GM18517 (cell line): ENCODE measurements at regions not wholly inside any gene's neighbourhood (a gene's known extent, or its start where the extent isn't known, plus 50 kb on each side); places are given as distances from the start of the nearest gene placed in this dataset.
"Not testable (repeated sequence)": the region's sequence is repeated elsewhere in the genome, so short reads cannot be mapped to it uniquely, and the experiment has no call there.

Experiments
- ATAC-seq: cut with Tn5 transposase; IDR thresholded peaks from one replicate; pipeline ENCODE4 v1.9.1; 2021; ENCODE audit warnings: mild to moderate bottlenecking, moderate library complexity; ENCODE audit not compliant: unreplicated experiment

DNA sequence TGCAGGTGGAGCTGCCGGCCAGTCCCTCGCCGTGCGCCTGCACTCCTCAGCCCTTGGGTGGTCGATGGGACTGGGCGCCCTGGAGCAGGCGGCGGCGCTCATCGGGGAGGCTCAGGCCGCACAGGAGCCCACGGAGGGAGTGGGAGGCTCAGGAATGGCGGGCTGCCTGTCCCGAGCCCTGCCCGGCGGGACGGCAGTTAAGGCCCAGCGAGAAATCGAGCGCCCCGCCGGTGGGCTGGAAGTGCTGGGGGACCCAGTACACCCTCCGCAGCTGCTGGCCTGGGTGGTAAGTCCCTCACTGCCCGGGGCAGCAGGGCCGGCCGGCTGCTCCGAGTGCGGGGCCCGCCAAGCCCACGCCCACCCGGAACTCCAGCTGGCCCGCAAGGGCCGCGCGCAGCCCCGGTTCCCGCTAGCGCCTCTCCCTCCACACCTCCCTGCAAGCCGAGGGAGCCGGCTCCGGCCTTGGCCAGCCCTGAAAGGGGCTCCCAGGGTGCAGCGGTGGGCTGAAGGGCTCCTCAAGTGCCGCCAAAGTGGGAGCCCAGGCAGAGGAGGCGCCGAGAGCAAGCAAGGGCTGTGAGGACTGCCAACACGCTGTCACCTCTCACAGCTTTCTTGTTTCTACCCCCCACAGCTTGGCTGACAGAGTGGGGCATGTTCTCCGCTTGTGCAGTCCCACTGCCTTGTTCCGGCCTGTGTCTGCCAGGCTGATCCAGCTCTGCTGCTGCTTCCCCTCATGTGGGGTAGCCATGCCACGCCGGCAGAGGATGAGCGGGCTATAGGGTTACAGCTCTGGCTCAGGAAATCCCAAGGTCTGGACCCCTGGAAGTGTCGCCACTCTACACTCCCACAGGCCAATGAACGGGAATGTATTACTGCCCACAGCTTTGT, 886.7 kb downstream of the FAT4 start:
- not testable (repeated sequence) for ATAC-seq

DNA sequence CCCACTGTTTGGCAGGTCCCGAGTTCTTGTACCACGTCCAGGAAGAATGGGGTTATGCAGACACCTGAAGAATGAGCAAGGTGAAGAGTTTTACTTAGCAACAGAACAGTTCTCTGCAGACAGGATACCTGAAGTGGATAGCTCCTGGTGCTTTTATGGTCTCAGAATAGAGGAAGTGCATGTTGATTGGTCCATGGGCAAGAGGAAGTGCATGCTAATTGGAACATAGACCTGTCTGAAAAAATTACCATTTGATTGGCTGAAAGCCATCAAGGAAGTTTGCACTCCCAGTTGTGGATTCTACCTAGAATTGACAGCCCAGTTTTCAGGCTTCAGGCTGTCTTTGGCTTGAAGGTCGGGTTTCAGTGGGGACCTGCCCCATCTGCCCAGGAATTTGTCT, 887.5 kb downstream of the FAT4 start:
- no peak for ATAC-seq

DNA sequence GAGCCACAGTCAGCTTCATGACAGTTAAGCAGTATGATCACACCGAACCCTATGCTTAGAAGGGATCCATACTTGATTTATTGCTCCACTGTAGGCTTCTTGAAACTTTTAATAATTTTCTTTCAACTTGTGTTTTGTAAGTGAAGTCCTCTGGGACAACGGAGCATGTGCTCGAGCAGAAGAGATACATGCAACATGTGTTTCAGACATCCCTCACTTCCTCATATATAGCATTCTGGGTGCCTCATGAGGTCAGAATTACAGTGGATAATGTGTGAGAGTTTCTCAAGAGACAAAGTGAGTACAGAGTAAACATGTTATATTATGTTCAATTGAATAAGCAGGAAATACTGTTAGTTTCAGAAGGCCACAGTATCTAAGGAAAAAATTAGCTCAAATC, 893.2 kb downstream of the FAT4 start:
- ATAC-seq: no peak

DNA sequence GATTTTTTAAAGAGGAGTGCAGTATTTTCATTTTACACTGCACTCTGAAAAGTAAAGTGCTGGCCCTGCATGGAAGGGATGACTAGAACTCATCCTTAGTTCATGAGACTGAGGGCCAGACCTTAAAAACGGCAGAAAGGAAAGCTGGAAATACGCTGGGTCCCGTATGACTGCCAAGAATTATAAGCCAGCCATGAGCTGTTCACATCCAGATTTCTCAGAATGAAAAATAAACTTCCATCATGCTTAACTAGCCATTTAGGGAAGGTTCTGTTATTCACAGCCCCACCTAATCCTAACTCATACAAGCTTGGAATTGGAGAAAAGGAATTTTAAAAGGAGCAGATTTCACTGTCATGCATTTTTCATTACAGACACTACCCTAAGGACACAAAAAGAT, 894.4 kb downstream of the FAT4 start:
- no peak for ATAC-seq

DNA sequence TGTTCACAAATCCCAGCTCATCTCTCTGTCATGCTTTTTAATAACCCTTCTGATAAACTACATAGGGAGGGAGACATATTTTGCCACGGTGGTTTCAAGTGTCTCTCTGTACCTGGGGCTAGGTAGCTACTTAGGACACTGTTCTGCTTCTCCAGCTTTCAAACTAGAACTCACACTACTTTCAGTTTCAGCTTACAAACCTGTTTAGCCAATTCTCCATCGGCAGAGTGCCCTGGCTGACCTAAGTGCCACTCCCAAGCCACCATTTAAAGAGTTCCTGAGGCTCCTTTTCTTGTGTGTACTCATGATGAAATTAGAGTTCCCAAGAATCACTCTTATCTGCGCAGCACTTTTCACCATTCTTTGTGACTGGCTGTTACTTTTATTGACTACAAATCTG, 899.2 kb downstream of the FAT4 start:
- ATAC-seq: no peak

DNA sequence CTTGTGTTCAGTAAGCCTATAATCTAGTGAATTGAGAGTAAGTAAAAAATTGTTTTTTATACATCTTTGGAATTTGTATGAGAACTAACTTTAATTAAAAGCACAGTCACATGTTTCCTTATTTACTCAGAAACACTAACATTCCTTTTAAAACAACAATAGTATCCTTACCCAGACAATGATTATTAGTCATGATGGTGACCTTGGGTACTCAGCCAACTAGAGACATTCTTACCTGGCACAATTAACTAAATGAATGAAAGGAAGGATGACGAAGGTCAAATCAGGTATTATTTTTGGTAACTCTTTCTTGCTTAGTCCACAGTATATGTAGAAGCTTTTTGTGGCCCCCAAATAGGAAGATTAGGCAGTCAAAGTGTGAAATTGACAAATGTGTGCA, 901.0 kb downstream of the FAT4 start:
- no peak for ATAC-seq

DNA sequence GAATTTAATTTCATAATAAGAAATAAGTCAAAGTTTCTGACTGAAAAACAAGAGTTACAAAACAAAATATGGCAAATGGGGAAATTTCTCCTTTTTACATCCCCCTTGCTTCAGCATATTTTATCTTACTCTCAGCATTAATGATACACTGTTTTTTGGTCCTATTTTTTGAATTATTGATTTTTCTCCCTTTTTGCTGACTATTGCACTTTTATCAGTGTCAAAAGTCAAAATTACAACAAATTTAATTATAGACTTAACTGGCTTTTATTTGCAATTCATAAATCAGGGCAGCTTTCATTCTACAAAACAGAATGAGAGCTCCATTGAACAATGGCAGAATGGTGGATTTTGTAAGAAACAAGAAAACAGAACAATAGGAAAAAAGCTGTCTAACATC, 901.9 kb downstream of the FAT4 start:
- ATAC-seq: no peak

DNA sequence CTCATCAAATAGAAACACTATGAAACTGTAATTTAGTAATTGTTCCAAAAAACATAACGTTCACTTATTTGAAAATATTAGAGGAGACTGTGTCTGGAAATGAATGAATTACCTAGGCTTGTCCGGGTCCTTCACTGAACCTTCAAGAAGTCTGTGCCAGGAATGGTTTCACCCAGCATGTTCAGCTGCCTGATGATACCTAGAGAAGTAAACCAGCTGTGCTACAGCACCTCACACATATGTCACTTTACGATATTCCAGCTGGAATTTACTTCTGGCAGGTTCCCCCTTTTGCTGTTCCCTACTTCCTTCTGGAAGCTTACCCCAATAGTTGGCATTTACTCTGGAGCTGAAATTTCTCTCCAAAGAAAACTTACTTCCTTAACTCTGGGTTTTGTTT, 906.5 kb downstream of the FAT4 start:
- ATAC-seq: no peak

DNA sequence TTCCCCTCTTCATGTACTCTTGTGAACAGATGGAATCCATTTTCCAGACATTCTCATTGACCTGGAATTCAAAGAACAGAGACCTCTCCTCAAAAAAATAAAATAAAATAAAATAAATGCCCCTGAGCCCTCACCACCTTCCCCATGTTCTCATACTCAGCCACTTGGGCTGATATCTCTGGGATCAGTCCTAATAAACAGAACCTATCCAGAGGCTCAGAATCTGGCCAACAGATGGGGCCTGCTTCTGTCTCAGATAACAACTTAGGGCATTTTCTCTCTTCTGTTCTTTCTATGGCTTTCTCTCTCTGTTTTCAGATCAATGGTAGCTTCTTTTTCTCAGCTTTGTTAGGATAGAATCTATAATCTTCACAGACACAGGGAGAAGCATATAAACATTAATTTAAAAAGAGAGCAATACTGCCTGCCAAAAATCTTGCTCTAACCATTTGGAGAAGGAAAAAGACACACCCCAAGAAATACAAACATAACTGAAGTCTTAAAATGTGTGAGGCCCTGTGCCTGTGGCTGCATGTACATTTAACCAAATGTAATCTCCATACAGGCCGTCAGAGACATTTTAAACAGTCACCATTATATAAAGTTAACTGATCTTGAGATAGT, 907.1 kb downstream of the FAT4 start:
- ATAC-seq: no peak

DNA sequence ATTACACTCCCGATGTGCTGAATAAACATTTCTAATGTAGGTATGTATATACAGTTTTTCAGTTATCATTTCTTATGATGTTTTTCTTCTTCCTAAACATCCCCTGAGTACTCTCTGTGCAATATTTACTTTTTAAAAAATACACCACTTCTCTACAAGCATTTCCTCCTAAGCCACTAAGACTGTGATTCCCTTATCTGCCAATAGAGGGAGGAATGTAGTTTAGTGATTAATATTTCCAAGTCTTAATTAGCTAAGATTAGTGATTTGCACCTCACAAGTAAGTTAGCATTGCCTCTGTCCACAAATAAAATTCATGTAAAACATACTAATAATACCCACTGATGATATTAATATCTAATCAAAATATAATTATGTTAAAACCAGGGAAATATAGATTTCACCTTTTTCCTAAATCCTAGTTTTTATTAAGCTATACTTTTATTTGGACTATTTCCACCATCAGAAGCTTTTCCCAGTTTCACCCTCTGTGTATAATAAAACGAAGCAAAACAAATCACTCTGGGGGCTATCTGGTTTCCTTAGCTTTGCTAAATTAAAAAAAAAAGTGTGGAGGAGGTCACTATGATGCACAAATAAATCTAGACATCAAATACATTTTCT, 909.1 kb downstream of the FAT4 start:
- ATAC-seq: no peak

DNA sequence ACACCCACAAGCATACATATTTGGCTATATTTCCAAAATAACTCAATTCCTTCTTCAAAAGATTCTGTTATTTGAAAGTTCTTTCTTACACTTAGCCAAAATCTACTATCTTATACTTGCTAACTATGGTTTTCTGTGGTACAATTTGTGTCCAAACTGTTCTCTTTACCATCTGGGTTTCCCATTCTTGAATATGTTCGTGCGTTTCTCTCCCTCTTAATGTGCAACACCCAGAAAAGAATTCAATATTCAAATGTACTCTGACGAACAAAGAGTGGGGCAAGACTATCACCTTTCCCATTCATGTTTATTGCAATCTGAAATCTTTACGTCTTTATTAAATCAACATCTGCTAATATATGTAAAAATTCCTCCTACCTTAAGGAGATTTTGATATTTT, 912.7 kb downstream of the FAT4 start:
- ATAC-seq: no peak

DNA sequence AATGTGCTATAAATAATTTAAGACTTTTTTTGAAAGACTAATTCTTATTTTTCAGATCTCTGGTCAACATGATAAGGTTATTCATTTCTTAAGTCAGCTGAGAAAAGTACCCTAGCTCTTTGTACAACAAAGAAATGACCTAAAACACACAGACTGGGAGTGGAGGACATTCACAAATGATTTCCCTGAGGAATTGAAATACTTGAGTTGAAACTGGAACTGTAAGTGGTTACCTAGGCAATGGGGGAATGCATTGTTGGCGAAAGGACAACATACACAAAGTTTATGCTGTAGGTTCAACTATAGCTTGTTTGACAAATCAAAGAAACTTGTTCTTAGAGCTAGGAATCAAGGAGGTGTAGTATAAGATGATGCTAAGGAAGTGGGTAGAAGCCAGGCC, 915.5 kb downstream of the FAT4 start:
- ATAC-seq: no peak

DNA sequence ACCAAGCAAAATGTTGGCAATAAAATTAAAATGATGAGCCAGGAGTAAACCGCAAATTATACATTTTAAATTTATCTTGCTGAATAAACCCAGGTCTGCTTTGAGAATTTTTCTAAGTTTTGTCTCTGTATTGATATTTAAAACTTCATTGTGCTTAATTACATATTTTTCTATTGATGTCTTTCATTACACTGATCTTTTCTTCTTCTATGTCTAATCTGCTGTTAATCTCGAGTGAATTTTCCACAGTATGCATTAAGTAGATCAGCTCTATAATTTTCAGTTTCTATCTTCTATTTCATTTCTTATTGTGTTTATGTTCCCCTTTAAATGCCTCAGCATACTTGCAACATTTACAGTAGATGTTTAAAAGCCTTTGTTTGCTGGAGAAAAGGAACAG, 918.7 kb downstream of the FAT4 start:
- no peak for ATAC-seq

DNA sequence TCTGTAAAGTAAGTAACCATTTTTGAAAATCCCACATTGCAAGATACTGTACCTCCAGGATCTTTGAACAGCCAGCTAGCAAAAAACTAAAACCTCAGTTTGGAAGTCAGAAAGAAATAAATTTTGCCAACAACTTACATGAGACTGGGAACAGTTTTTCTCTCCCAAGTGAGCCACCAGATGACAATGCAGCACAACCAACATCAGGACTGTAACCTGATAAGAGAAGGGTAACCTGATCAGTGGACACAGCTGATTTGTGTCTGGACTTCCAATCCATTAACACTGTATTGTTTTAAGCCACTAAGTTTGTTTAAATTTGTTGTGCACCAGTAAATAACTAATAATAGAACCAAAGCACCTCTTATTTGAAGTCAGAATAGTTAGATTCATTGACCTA, 923.3 kb downstream of the FAT4 start:
- no peak for ATAC-seq

DNA sequence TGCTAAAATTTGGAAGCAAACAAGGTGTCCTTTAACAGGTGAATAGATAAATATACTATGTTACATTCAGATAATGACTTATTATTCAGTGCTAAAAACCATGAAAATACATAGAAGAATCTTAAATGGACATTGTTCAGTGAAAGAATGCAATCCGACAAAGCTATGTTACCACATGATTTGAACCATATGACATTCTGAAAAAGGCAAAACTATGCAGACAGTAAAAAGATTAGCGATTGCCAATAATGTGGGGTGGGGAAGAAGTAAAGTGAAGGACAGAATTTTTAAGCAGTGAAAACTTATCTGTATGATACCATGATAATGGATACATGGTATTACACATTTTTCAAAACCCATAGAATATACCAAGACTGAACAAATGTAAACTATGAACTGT, 926.9 kb downstream of the FAT4 start:
- no peak for ATAC-seq

DNA sequence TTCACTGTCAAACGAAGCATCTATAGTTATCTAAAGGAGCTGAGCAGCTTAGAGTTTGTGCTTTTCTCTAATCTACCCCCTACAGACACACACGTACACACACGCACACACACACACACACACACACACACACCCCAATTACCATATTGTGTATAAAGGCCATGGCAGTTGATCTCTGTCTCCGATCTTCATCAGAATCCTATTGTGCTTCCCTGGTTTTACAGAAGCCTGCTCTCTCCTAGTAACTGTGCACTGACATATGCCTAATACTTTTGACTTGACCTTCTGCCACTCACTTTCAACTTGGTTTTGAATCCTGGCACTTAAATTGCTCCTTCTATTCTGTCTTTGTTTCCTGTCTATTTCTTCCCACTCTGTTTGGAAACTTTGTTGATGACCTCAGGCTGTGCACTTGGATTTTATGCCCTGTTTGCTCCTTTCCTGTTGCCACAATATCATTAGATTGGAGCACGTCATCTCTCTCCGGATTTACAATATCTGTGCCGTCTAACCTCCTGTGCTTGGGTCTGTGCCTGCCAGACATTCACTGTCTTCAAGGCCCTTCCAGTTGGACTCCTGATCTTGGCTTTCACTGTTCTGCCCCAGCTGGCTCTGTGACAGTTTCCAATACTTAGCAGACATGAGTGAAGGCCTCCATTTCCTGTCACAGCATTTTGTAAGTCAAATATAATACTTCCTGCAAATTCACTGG, 928.1 kb downstream of the FAT4 start:
- ATAC-seq: no peak

DNA sequence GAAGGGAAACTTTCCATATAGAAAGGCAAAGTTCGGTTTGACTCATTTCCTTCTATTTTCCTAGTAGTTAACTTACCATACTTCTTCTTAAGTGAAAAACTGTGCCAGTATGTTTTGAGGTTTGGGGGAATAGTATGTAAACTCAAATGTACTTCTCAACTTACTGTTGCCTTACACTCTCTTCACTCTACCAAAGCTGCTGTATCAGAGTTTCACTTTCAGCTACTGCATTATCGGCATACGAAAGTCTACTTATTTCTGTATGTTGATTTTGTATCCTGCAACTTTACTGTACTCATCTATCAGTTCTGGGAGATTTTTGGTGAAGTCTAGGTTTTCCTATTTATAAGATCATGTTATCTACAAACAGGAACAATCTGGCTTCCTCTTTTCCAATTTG, 932.7 kb downstream of the FAT4 start:
- no peak for ATAC-seq

DNA sequence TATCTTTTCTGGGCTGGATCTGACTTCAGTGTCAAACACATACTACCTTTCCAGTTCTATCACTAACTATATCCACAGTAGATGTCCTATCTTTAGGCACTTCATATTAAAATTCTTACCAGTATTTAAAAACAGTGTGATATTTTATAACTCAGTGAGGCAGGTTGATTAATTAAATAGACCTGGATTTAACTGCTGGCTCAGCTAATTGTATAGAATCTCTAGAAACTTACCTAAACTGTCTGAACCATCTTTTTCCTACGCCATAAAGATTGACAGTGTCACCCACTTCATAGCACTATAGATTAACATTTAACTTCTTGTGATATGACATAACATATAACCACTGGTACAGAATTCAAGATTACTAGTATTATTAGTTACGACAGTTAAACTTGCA, 935.3 kb downstream of the FAT4 start:
- no peak for ATAC-seq

DNA sequence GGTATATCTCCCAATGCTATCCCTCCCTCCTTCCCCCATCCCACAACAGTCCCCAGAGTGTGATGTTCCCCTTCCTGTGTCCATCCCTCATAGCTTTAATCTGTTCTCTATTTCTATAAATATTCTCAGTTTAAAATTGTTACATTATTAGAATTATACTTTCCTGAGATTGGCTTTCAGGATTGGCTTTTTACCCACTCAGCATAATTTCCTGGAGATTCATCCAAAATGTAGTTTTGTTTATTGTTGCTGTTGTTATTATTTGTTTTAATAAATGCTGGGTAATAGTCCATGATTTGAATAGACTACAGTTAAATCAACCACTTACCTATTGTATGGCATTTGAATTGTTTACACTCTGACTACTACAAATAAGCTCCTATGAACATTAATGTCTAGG, 936.4 kb downstream of the FAT4 start:
- ATAC-seq: no peak

DNA sequence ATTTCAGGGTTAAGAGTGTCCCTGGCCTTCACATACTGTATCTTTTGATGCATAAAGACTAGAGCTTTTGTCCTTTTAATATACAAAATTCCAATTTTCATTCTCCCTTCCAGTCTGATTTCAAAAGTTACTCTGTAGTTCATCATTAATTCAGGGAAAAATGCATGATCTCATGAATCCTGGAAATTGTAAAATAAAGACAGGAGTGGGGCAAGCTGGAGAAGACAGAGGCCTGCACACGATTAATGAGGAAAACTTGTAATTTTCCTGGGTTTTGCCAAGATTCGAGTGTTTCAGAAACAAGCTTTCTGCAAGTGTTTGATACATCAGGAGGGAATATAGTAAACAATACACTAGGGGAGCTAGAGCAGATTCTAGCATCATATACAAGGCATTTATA, 947.9 kb downstream of the FAT4 start:
- ATAC-seq: no peak

DNA sequence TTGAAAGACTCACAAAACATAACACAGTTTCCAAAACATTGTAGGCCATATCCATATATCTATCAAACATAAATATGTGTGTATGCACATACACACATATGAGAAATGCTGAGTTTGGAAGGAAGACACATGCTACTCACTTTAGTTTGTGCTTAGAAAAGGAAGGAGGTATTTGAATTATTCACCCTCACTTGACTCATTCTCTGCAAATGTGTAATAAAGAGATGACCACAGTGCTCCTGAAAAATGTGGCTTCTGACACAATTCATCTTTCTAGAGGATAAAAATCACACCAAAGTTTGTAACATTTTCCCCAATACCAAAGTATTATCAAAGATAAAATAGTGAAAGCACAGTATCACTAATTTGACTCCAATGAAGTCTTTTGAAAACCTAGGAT, 950.1 kb downstream of the FAT4 start:
- ATAC-seq: no peak

DNA sequence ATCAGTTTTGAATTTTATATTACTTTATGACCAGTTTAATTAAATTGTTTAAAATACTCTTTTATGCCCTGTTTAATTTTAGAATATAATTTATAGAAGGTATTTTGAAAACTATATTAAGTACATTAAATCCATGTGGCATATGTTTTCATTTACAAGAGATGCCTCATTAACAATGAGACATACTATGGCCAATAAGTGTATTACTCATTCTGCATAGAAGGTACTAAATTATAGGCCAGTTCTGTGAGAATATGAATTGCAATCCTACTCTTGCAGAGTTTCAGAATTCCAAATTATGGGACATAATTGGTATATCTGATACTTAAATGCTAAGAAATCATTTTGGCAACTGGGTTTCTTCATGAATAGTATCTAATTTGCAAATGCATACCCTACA, 951.1 kb downstream of the FAT4 start:
- no peak for ATAC-seq
